NCI-H226 (cell line): ENCODE measurements at regions not wholly inside any gene's neighbourhood (a gene's known extent, or its start where the extent isn't known, plus 50 kb on each side); places are given as distances from the start of the nearest gene placed in this dataset.
A peak's percentile ranks its signal among the peaks of the same experiment; 100 is the strongest.
"Not testable (repeated sequence)": the region's sequence is repeated elsewhere in the genome, so short reads cannot be mapped to it uniquely, and the experiment has no call there.

Experiments used
- DNase-seq: peaks from one replicate; pipeline ENCODE4 v3.0.0-alpha.2; 2015

GRCh38 chr11:98277251-98277912 is 743.4 kb upstream of the CNTN5 start:
- no peak for DNase-seq

- DNase-seq, result no peak
These were observed 731.0 kb upstream of the CNTN5 start for GRCh38 chr11:98289617-98290263.

GRCh38 chr11:98296091-98296880 is 724.5 kb upstream of the CNTN5 start:
- DNase-seq, result no peak

GRCh38 chr11:98300719-98301118 is 720.0 kb upstream of the CNTN5 start:
- DNase-seq, result no peak

DNA sequence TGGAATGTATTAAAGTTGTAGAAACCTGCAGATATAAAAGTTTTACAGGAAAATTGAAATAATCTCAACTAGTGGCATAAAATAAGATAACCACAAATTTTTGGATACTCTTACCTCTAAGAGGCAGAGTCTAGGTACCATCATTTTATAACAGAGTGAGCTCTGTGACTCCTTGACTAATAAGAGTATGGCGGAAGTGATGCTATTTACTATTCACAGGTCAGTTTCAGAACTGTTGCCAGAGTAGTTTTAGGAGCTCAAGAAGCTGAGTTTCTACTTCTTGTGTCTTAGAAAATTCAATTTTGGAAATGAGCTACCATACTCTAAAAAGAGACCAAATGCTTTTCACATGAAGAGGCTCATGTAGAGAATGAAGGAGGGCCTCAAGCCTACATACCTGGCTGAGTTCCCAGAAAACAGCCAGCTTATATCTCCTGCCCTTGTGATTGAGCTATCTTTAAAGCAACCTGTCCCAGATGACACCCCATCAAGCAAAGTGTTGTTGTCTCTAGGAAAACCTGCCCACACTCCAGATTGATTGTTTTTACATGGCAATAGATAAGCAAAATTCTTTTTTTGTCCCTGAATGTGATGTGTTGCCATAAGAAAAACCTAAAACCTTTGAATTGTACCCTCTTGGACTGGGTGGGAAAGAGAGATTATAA is 712.8 kb upstream of the CNTN5 start:
- peak; percentile 5 for DNase-seq

DNA sequence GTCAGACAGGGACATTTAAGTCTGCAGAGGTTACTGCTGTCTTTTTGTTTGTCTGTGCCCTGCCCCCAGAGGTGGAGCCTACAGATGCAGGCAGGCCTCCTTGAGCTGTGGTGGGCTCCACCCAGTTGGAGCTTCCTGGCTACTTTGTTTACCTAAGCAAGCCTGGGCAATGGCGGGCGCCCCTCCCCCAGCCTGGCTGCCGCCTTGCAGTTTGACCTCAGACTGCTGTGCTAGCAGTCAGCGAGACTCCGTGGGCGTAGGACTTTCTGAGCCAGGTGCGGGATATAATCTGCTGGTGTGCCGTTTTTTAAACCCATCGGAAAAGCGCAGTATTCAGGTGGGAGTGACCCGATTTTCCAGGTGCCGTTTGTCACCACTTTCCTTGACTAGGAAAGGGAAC is 690.4 kb upstream of the CNTN5 start:
- DNase-seq, result not testable (repeated sequence)

- no peak for DNase-seq
These were observed 662.2 kb upstream of the CNTN5 start for GRCh38 chr11:98358551-98358950.

- no peak for DNase-seq
These were observed 655.6 kb upstream of the CNTN5 start for GRCh38 chr11:98365190-98365589.

DNA sequence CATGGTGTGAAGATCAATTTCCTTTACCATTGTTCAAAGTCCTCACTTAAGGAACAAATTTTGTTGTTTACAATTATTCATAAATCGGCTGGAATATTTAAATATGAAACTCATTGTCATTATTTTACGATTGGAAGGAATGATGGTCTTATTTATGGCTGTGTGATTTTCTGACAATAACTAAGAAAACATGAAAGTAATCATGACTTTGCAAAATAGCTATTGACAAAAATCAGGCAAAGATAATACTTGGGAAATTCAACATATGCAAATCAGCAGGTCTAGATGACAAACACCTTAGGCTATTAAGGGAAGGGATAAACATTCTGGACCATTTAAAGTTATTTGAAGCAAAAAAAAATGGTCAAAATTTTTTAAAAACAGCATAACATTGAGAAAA is 654.8 kb upstream of the CNTN5 start:
- no peak for DNase-seq

GRCh38 chr11:98390391-98390790 is 630.4 kb upstream of the CNTN5 start:
- no peak for DNase-seq

- not testable (repeated sequence) for DNase-seq
These were observed 626.2 kb upstream of the CNTN5 start for GRCh38 chr11:98394500-98394899.

DNA sequence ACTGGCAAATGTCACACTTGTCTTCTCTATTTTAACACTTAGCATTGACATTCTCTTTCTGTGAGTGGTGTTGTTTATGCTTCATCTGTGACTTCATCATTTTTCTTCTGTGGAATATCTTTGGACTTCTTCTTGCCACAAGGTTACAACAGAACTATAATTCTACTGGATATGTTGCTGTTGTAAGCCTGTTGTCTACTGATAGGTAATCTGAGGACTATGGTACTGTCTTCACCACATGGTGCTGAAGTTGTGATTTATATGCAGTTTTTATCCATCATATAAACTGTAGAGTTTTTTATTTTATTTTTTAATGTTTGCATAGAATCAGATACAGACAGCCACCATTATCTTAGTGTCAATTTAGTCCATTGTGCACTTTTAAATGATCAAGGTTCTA is 622.2 kb upstream of the CNTN5 start:
- DNase-seq, result no peak

DNA sequence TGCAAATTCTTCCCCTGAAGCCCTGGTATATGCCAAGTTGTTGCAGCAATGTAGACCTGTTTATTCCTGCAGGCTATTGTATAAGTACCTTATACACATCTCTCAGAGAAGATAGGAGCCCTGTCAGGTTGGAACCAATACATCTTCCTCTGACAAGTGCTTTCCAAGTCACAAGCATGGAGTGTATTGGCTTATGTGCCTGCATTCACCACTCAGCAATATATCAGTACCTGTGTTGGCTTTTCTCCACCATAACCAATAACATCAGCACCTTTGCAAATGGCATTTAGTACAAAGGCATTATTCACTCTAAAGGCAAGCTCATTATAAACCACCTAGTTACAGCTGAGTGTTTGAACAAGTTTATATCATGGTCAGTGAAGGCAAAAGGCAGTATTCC is 611.7 kb upstream of the CNTN5 start:
- DNase-seq, result no peak

- no peak for DNase-seq
These were observed 609.0 kb upstream of the CNTN5 start for GRCh38 chr11:98411777-98412176.

- DNase-seq, result no peak
These were observed 603.4 kb upstream of the CNTN5 start for GRCh38 chr11:98417256-98417755.

GRCh38 chr11:98423933-98424332 is 596.8 kb upstream of the CNTN5 start:
- DNase-seq, result no peak

DNA sequence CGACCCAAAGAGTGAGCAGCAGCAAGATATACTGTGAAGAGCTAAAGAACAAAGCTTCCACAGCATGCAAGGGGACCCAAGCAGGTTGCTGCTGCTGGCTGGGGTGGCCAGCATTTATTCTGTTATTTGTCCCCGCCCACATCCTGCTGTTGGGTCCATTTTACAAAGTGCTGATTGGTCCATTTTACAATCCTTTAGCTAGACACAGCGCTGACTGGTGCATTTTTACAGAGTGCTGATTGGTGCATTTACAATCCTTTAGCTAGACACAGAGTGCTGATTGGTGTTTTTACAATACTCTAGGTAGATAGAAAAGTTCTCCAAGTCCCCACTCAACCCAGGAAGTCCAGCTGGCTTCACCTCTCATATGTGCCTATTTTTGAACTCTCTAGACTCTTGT is 596.0 kb upstream of the CNTN5 start:
- DNase-seq, result not testable (repeated sequence)

GRCh38 chr11:98431463-98432359 is 589.0 kb upstream of the CNTN5 start:
- DNase-seq, result no peak

DNA sequence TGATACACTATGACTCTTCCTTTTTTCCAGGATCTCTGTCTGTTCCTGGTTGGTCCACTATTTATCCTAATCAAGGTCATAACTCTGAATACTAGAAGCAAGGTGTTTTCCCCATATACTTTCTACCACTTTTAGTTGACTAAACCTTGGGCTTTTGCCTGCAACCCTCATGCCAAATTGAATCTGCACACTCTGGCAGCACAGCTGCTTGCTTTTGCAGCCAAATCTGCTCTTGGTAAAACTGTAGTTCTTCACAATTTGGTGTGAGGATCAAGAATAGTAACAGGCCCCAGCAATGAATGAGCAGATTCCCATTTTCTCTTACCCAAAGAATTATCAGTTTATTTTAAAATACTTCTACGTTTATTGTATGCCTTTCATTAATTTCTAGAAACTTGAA is 586.5 kb upstream of the CNTN5 start:
- no peak for DNase-seq

- DNase-seq, result no peak
These were observed 567.4 kb upstream of the CNTN5 start for GRCh38 chr11:98453378-98453777.

GRCh38 chr11:98455500-98456307 is 565.0 kb upstream of the CNTN5 start:
- DNase-seq, result no peak
